ENCODE measurements at regions not wholly inside any gene's neighbourhood (a gene's known extent, or its start where the extent isn't known, plus 50 kb on each side); places are given as distances from the start of the nearest gene placed in this dataset.
"Not testable (repeated sequence)": the region's sequence is repeated elsewhere in the genome, so short reads cannot be mapped to it uniquely, and the experiment has no call there.

- no peak for DNase-seq
Observed at GRCh38 chr10:78212060-78212785, 178.6 kb downstream of the RPS24 start.

DNA sequence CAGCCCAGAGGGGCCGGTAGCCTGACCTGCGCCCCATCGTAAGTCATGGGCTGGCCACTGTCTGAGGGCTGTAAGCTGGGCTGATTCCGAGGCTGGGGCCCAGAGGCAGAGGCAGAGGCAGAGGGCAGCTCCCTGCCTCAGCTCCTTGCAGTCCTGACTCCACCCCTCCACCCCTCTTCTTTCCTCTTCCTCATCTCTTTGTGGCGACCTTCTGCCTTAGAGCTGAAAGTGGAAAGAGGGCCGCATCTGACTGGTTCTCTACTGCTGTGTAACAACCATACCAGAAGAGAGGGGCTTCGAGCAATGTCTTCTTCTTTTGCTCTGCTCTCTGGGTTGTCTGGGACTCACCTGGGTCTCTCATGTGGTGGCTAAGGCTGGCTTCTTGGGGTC, 179.1 kb downstream of the RPS24 start:
- no peak for DNase-seq

- DNase-seq = no peak
Observed at GRCh38 chr10:78214955-78215354, 181.3 kb downstream of the RPS24 start.

DNA sequence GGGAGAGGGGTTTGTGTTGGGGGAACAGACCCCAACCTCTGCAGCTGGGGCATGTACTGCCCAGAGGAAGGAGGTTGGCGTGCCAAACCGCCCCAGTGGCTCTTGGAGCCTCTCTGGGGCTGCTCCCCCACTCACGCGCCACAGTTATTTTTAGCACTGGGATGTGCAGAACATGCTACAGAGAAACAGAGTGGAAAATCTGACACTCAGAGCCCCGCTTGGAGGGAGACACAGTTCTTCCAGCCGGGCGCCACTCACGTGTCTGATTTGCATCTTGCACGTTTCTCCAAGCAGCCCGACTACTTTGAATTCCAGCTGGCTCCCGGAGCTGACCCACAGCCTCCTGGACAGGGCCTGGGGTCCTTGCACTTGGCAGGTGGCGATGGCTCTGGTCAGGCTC, 182.0 kb downstream of the RPS24 start:
- no peak for DNase-seq

DNA sequence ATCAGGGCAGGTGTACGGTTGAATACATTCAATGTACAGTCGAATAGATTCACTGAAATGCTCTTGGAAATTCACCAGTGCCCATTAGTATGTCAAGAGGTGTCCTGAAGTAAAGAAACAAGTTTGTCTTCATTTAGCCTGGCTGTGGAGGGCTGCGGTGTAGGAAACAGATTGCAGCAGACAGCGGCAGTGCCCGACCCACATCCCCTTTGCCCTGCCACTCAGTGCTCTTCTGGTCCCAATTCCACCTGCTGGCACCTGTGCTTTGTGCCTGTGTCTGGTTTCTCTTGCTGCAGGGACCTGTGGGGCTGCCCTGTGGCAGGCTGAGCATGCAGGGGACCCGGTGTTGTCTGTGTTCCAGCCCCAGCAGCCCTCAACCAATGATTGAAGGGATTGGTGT, 183.7 kb downstream of the RPS24 start:
- no peak for DNase-seq

DNA sequence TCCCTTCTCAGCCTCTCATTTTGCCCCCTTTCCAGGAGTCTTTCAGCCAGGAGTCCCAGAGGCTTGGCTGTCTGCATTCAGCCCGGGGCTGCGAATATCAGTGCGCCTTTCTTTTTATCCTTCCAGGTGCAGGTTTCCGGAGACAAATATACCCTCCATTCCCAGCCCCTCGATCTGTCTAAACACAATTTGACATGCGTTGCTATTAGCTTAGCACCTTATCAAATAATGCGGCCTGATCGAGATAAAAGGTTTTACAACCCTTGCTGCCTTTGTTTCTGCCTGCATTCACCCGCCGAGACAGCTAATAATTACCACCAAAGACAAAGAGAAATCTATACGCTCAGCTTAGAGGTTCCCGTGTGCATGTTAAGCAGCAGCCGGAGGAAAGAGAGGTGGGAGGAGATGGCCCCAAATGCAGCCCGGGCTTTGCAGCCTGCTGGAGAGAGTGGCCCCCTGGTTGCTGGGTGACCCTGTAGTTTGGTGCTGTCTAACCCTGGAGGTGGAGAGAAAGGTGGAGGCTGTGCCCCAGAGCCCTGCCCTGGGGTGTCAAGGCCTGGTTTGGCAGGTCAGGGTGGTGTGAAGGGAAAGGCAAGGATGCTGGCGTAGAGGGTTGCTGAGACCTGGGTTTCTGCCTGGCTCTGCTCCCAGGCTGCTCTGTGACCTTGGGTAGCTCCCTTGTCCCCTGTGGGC, 185.3 kb downstream of the RPS24 start:
- DNase-seq = no peak

DNA sequence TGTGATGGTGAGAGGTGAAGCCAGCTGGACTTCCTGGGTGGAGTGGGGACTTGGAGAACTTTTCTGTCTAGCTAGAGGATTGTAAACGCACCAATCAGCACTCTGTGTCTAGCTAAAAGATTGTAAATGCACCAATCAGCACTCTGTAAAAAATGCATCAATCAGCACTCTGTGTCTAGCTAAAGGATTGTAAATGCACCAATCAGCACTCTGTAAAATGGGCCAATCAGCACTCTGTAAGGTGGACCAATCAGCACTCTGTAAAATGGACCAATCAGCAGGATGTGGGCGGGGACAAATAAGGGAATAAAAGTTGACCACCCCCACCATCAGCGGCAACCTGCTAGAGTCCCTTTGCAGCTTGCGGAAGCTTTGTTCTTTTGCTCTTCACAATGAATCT, 185.9 kb downstream of the RPS24 start:
- DNase-seq = not testable (repeated sequence)

DNA sequence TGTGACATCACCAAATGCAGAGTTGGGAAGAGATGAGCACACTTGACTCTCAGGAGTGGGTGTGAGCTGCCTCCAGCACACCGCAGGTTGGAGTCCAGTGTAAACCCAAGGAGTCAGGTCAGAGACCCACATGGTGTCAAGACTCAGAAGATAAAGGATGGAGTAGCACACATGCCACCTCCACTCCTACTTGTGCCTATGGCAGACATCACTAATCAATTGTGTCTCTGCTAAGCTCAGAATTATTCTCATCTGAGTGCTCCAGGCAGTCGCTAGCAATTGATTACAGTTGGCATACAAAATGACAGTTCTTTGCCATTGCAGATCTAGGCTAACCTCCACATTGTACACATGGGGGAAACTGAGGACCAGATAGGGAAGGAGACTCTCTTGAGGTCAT, 187.1 kb downstream of the RPS24 start:
- DNase-seq = no peak

DNA sequence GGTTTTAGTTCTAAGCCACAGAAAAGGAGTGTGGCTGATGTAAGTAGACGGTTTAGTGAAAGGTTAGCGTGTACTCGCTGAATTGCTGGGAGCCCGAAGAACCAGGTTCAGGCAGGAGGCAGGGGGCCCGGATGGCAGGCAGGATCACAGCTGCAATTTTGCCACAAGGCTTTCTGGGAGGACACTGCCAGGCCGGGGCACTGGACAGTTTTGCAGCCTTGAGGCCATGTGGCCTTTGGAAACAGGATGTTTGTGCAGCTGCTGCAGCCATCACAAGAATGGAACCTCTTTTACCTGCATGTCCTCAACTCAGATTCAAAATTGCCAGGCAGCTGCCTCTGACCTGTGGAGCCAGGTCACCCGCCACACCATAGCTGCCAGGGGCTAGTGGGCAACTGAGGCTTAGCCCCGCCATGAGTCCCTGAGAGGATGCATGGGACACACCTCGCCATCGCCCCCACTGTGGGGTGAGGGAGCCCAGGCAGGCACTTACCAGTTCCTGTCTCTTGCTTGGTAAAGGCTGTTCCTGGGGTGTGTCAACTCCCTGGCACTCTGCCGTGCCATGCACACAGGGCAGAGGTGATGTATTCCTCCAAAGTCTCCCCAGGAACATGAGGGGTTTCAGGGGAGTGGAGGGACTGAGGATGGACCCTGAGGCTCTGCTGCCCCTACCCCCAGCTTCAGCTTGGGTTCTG, 188.6 kb downstream of the RPS24 start:
- DNase-seq = no peak

DNA sequence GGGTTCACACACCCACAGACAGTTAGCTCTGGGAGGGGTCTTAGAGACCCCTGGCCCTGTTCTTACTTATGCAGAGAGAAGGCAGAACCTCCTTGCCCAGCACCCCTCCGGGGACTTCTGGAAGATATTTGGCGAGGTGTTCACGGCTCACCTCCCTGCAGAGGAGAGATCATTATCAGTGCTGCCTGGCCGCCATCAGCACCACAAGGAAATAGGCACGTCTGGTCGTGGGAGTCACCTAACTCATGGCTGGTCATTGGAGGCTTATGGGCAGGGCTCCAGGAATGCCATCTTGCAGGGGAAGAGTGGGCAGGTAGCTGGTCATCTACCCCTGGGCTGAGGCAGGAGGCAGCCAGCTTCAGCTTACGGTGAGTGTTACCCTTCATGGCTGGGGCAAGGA, 189.4 kb downstream of the RPS24 start:
- no peak for DNase-seq

- no peak for DNase-seq
Observed at GRCh38 chr10:78224602-78225001, 190.9 kb downstream of the RPS24 start.

GRCh38 chr10:78225594-78225993, 191.9 kb downstream of the RPS24 start:
- no peak for DNase-seq

DNA sequence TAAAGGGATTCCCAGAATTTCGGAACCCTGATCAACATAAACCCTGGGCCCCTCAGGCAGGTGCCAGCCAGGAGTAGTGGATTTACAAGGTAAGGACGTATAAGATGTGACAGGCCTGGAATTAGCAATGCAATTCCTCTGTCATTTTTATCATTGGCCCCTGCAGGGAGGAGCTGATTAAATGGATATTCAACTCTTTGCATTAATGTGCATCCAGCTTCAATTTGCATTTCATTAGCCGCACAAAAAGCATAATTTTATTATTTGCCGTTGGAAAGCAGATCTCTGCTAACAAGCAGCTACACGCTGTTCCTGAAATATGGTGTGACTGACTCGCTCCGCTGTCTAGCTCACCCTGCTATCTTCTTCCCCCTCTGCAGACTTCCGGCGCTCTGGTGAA, 195.8 kb downstream of the RPS24 start:
- DNase-seq = no peak

- DNase-seq = no peak
Observed at GRCh38 chr10:78229950-78230675, 196.4 kb downstream of the RPS24 start.

DNA sequence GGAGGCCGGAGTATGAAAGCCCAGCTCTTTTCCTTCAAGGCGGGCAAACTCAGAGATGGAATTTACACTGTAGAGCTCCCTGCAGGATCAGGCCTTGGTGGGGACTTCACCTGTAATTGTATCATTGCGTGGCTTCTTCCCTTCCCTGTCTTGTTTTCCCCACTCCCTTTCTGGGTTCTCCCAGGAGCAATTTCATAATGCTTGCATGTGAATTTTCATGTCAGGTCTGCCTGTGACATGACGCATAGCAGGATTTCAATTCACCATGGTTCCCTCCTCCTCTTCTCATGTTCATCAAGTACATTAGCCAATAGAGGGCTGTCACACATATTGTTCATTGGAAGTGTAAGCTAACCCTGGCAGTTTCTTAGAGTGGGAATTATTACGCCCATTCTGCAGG, 197.7 kb downstream of the RPS24 start:
- no peak for DNase-seq

- no peak for DNase-seq
Observed at GRCh38 chr10:78231939-78232338, 198.3 kb downstream of the RPS24 start.

GRCh38 chr10:78236416-78237015, 202.9 kb downstream of the RPS24 start:
- no peak for DNase-seq

- not testable (repeated sequence) for DNase-seq
Observed at GRCh38 chr10:78237951-78238350, 204.3 kb downstream of the RPS24 start.

DNA sequence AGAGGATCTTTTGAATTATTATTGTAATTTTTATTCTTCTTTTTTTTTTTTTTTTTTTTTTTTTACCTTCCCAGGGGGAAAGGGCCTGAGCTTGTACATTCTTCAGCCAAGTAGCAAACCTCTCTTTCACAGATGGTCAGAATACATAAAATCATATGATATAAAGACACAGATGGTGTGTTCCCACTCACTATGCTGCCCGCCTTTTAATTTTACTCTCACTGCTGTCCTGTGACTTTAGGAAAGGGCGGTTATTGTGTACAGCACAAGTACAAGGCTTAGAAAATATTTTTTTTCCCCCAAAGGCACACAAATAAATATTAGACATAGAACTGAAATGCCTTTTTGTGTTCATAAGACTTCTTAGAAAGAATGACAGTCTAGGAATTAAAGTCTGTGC, 213.6 kb downstream of the RPS24 start:
- DNase-seq = no peak

GRCh38 chr10:78247821-78248220, 214.2 kb downstream of the RPS24 start:
- DNase-seq = no peak

DNA sequence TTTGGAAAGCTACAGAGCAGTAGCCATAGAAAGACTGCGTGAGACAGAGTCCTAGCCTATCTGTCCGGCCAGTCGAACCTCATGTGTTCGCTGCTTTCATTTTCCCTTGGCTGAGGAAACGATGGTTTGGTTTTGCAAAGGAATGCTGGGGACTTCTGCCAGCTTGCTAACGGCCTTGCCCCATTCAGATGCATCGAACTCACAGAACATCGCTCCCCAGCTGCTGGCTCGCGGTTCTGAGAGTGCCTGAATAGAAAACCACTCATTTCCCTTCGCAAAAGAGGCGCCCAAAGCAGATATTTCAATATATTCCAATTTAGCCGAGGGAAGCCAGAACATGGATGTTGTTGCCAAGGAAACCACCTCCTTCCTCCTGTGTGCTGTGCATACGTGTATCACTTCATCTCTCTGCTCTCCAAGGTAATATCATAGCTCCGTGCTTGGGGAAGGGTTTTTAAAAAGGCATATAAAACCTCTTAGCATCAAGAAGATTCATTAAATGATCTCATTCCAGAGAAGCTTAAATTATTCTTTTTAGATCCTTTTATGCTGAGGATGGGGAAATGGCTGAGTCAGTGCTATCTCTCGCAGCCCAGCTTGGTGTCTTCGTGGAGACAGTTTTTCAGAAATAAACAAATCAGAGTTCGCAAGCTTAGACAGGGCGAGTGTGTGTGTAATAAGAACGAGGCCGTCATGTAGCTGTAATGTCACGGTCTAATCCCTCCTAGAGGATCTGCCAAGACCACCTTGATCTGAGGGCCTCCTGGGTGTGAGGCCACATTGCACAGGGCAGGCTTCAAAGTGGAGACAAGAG, 215.2 kb downstream of the RPS24 start:
- DNase-seq = no peak

- no peak for DNase-seq
Observed at GRCh38 chr10:78249690-78250089, 216.0 kb downstream of the RPS24 start.

All from NCI-H187 (cell line).